Endodermal cell (in vitro differentiated cells): ENCODE measurements at regions not wholly inside any gene's neighbourhood (a gene's known extent, or its start where the extent isn't known, plus 50 kb on each side); places are given as distances from the start of the nearest gene placed in this dataset.

Experiments
- DNase-seq: peaks from one replicate; pipeline ENCODE4 v3.0.0-alpha.2; 2017
- H3K27ac ChIP-seq: 2 replicates; pipeline ENCODE4 v1.5.1; 2013; ENCODE audit warnings: mild to moderate bottlenecking, low read depth, low read length, moderate library complexity
- H3K27me3 ChIP-seq: 2 replicates; pipeline ENCODE4 v1.6.1; 2013; ENCODE audit warnings: mild to moderate bottlenecking, low read length, moderate library complexity; ENCODE audit not compliant: insufficient read depth, control insufficient read depth, poor library complexity, severe bottlenecking
- H3K36me3 ChIP-seq: 2 replicates; pipeline ENCODE4 v1.7.0; 2013; ENCODE audit warnings: mild to moderate bottlenecking, low read length, moderate library complexity; ENCODE audit not compliant: control insufficient read depth, insufficient read depth
- H3K4me1 ChIP-seq: one replicate; pipeline ENCODE4 v1.7.0; 2013; ENCODE audit warnings: low read length; ENCODE audit not compliant: control insufficient read depth, insufficient read depth
- H3K4me3 ChIP-seq: 2 replicates; pipeline ENCODE4 v1.5.1; 2013; ENCODE audit warnings: mild to moderate bottlenecking, low read length, moderate library complexity
- H3K9ac ChIP-seq: 2 replicates; pipeline ENCODE4 v1.6.1; 2013; ENCODE audit warnings: mild to moderate bottlenecking, low read length, moderate library complexity; ENCODE audit not compliant: poor library complexity, severe bottlenecking; ENCODE audit errors: extremely low read depth
- H3K9me3 ChIP-seq: 2 replicates; pipeline ENCODE4 v1.6.1; 2013; ENCODE audit warnings: mild to moderate bottlenecking, low read length, moderate library complexity; ENCODE audit not compliant: control insufficient read depth
- H3K27ac Mint-ChIP-seq: 2 replicates; pipeline ENCODE4 v1.8.0; 2020; ENCODE audit warnings: mixed read lengths
- H3K27me3 Mint-ChIP-seq: 2 replicates; pipeline ENCODE4 v1.8.0; 2021; ENCODE audit warnings: mild to moderate bottlenecking, mixed read lengths; ENCODE audit not compliant: insufficient read depth
- H3K36me3 Mint-ChIP-seq: 2 replicates; pipeline ENCODE4 v1.8.0; 2020; ENCODE audit warnings: low read depth, mixed read lengths
- H3K4me1 Mint-ChIP-seq: 2 replicates; pipeline ENCODE4 v1.8.0; 2020; ENCODE audit warnings: mixed read lengths
- H3K4me3 Mint-ChIP-seq: 2 replicates; pipeline ENCODE4 v1.8.0; 2020; ENCODE audit warnings: mild to moderate bottlenecking, moderate library complexity, mixed read lengths
- H3K9me3 Mint-ChIP-seq: 2 replicates; pipeline ENCODE4 v1.8.0; 2020; ENCODE audit warnings: mild to moderate bottlenecking, mixed read lengths
- CTCF ChIP-seq: fragments of 200-600 bp; sonication (generic); conservative IDR thresholded peaks from 2 replicates; pipeline ENCODE4 v1.5.0; 2021; ENCODE audit warnings: antibody characterized with exemption, mild to moderate bottlenecking
- WGBS, 2 experiments: methylation state at CpG; one replicate each; pipeline versions ENCODE4 v1.1.5 to v1.1.7; 2013; ENCODE audit warnings: missing lambda C conversion rate in 2 of 2, mixed read lengths in 1 of 2; ENCODE audit not compliant: insufficient coverage in 1 of 2, insufficient read length in 1 of 2; 5-methylcytosine and 5-hydroxymethylcytosine counted together

DNA sequence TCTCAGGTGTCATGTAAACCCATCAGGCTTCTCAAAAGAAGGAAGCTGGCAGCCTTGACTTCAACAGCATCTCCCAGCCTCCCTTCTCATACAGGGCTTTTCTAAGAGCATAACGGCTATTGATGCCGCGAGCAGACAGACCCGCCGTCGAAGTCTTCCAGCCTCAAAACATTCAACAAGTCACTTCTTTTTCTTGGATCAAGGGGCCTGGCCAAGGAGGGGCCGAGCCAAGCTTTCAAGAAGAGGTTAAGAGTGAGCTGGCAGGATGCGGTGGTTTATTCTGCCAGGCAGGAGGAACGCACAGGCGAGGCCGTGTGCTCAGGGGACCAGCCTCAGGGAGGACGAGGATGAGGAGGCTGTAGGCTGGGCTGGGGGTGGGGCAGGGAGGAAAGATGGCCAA, 102.9 kb upstream of the RFLNA start:
- Histone ChIP-seq H3K36me3 (no peaks in the 10 kb centered on the region), H3K27ac (no peak overlapping the region), H3K9me3 (peaks cover 17% of the 10 kb centered on the region), H3K27me3 (no peaks in the 10 kb centered on the region), H3K4me1 (peaks cover 12% of the 10 kb centered on the region), H3K9ac (no peak overlapping the region), H3K4me3 (no peak overlapping the region)
- Mint-ChIP-seq H3K36me3 (no peaks in the 10 kb centered on the region), H3K4me1 (peaks cover 23% of the 10 kb centered on the region), H3K4me3 (no peak overlapping the region), H3K9me3 (peaks cover 18% of the 10 kb centered on the region), H3K27ac (no peak overlapping the region), H3K27me3 (no peaks in the 10 kb centered on the region)
- DNase-seq = no peak
- WGBS, 2 experiments = 94 to 97% methylated on average over 6 to 12 of the region's 12 CpGs
- TF ChIP-seq CTCF = no peak

DNA sequence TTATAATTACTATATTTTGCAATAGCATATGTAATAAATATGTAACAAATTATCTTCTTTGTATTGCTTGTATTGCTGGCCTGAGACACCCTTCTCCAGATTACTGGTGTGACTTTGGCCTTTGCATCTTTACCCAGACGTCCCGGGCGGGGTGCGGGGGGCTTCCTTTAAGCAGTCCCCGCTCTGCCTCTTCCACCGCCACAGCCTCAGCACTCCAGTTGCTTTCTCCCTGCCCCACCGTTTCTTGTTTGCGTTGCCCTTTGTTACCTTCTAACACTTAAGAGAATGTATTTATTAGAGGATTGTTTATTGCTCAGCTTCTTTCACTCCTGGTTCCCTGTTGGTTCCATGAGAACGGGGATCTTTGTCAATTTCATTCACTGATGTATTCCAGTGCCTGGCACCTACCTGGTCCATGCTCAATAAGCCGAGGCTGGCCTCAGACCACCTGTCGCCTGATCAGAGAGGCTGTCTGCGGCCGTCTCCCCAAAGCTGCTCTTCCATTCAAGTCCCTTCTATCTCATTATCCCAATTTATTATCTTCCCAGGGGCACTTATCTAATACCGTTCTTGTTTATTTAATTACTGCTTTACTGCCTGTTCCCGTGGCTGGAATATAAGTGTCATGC, 100.5 kb upstream of the RFLNA start:
- Mint-ChIP-seq H3K4me1 (peaks cover 23% of the 10 kb centered on the region), H3K4me3 (no peak overlapping the region), H3K9me3 (peaks cover 22% of the 10 kb centered on the region), H3K36me3 (no peaks in the 10 kb centered on the region), H3K27me3 (peaks cover 2% of the 10 kb centered on the region), H3K27ac (no peak overlapping the region)
- no peak overlapping the region for H3K4me3 ChIP-seq
- no peaks in the 10 kb centered on the region for H3K36me3 ChIP-seq
- no peak for DNase-seq
- WGBS, 2 experiments = 91 to 93% methylated on average over 8 to 14 of the region's 15 CpGs
- no peak overlapping the region for H3K9ac ChIP-seq
- peaks cover 4% of the 10 kb centered on the region for H3K4me1 ChIP-seq
- no peak for TF ChIP-seq CTCF
- no peaks in the 10 kb centered on the region for H3K27me3 ChIP-seq
- no peak overlapping the region for H3K27ac ChIP-seq
- peaks cover 26% of the 10 kb centered on the region for H3K9me3 ChIP-seq

GRCh38 chr12:124194893-124195566, 99.9 kb upstream of the RFLNA start:
- no peaks in the 10 kb centered on the region for H3K36me3 ChIP-seq
- Mint-ChIP-seq H3K9me3 (peaks cover 22% of the 10 kb centered on the region), H3K4me3 (no peak overlapping the region), H3K27ac (peak overlapping the region; percentile 62), H3K27me3 (peaks cover 2% of the 10 kb centered on the region), H3K4me1 (peaks cover 23% of the 10 kb centered on the region), H3K36me3 (no peaks in the 10 kb centered on the region)
- no peak overlapping the region for H3K9ac ChIP-seq
- 92 to 94% methylated on average over 17 to 18 of the region's 18 CpGs for WGBS, 2 experiments
- peaks cover 26% of the 10 kb centered on the region for H3K9me3 ChIP-seq
- TF ChIP-seq CTCF = no peak
- no peaks in the 10 kb centered on the region for H3K27me3 ChIP-seq
- no peak for DNase-seq
- no peak overlapping the region for H3K27ac ChIP-seq
- no peak overlapping the region for H3K4me3 ChIP-seq
- H3K4me1 ChIP-seq = peaks cover 4% of the 10 kb centered on the region
